Kidney (tissue), 13 donors: ENCODE measurements at regions not wholly inside any gene's neighbourhood (a gene's known extent, or its start where the extent isn't known, plus 50 kb on each side); places are given as distances from the start of the nearest gene placed in this dataset.

ENCODE experiments used
- DNase-seq, 5 donors: peaks; one replicate each; pipeline ENCODE4 v3.0.0-alpha.2; 2013 to 2020
- FAIRE-seq: peaks from 2 replicates; lab custom pipeline; 2012; peaks lifted over from hg19 to GRCh38; lab: Jason Lieb, UNC
- H3K27ac ChIP-seq, 2 donors: one replicate each; pipeline ENCODE4 v1.7.0; 2013; ENCODE audit warnings: low read depth in 2 of 2, low read length in 2 of 2, inconsistent platforms in 1 of 2
- H3K27me3 ChIP-seq: one replicate; pipeline ENCODE4 v1.7.1; 2013; ENCODE audit warnings: low read length, inconsistent platforms; ENCODE audit not compliant: control insufficient read depth, insufficient read depth
- H3K36me3 ChIP-seq, 3 donors: one replicate each; pipeline versions ENCODE4 v1.7.0 to v1.7.1; 2013; ENCODE audit warnings: low read length in 3 of 3, control low read depth in 1 of 3, inconsistent platforms in 1 of 3; ENCODE audit not compliant: insufficient read depth in 3 of 3, control insufficient read depth in 2 of 3
- H3K4me1 ChIP-seq, 3 donors: one replicate each; pipeline versions ENCODE4 v1.7.0 to v1.7.1; 2013; ENCODE audit warnings: low read length in 3 of 3, inconsistent platforms in 1 of 3, low read depth in 1 of 3; ENCODE audit not compliant: control insufficient read depth in 2 of 3, insufficient read depth in 2 of 3
- H3K4me3 ChIP-seq, 3 donors: one replicate each; pipeline versions ENCODE4 v1.7.0 to v1.8.1; 2013; ENCODE audit warnings: low read length in 3 of 3, control low read depth in 1 of 3, inconsistent platforms in 1 of 3
- H3K9ac ChIP-seq, 3 donors: one replicate each; pipeline versions ENCODE4 v1.7.0 to v1.7.1; 2013; ENCODE audit warnings: low read length in 3 of 3, control low read depth in 1 of 3, inconsistent platforms in 1 of 3
- H3K9me3 ChIP-seq, 3 donors: one replicate each; pipeline versions ENCODE4 v1.7.0 to v1.7.1; 2013; ENCODE audit warnings: low read length in 3 of 3, control low read depth in 1 of 3, inconsistent platforms in 1 of 3; ENCODE audit not compliant: control insufficient read depth in 2 of 3, insufficient read depth in 1 of 3
- CTCF ChIP-seq: IDR thresholded peaks from 3 replicates; pipeline ENCODE4 v1.5.1; 2012; ENCODE audit warnings: mild to moderate bottlenecking, moderate library complexity, borderline replicate concordance; ENCODE audit not compliant: insufficient read depth; ENCODE audit errors: extremely low read depth
- intact Hi-C: fragments of 100-400 bp; cut with DNase I; formaldehyde crosslinking; loops from one replicate; pipeline ENCODE4 v1.11.1; 2022
- donor health status: control.
- donor health status: control.
- donor health status: control.
- donor health status: control.
- donor health status: control.
- donor health status: DM: yes; HTN: yes; CAD: no.
- donor health status: Normal renal cell carcinoma (clear cell type).

GRCh38 chr4:100574607-100575006, 56.8 kb upstream of the EMCN start:
- H3K4me3 ChIP-seq = no peak overlapping the region
- no peak for DNase-seq
- H3K36me3 ChIP-seq = no peaks in the 10 kb centered on the region
- intact Hi-C loops = no loop called here
- H3K9ac ChIP-seq = no peak overlapping the region
- no peaks in the 10 kb centered on the region for H3K9me3 ChIP-seq
- FAIRE-seq = no peak
- no peaks in the 10 kb centered on the region for H3K4me1 ChIP-seq
- no peak for TF ChIP-seq CTCF
- no peaks in the 10 kb centered on the region for H3K27me3 ChIP-seq
- no peak overlapping the region for H3K27ac ChIP-seq

- DNase-seq (no peak), FAIRE-seq (no peak)
- intact Hi-C loops = no loop called here
- Histone ChIP-seq H3K4me1 (no peaks in the 10 kb centered on the region), H3K9ac (no peak overlapping the region), H3K4me3 (no peak overlapping the region), H3K27me3 (no peaks in the 10 kb centered on the region), H3K36me3 (no peaks in the 10 kb centered on the region), H3K27ac (no peak overlapping the region), H3K9me3 (no peaks in the 10 kb centered on the region)
- TF ChIP-seq CTCF = no peak
Observed at GRCh38 chr4:100569196-100569595, 51.4 kb upstream of the EMCN start.
